NCI-H460 (cell line): ENCODE measurements at regions not wholly inside any gene's neighbourhood (a gene's known extent, or its start where the extent isn't known, plus 50 kb on each side); places are given as distances from the start of the nearest gene placed in this dataset.

Experiments
- small RNA-seq, 2 experiments: library from RNA; depleted of rRNA; stranded (forward); fragments of <200 nt; gene quantifications; one replicate each; pipeline ENCODE3, GENCODE V24; 2014

Small RNA genes in the stretch of these regions (small RNA-seq; reads per million reads assigned to genes)
- 0 reads per million in 2 experiments for gene MIR4447
- 0 reads per million in 2 experiments for gene RF01884
- 0.44 to 3.9 reads per million in 2 experiments for gene RNU5E-8P
- gene RNU6-1200P, result 0 reads per million in 2 experiments
